ENCODE measurements at regions not wholly inside any gene's neighbourhood (a gene's known extent, or its start where the extent isn't known, plus 50 kb on each side); places are given as distances from the start of the nearest gene placed in this dataset.

DNA sequence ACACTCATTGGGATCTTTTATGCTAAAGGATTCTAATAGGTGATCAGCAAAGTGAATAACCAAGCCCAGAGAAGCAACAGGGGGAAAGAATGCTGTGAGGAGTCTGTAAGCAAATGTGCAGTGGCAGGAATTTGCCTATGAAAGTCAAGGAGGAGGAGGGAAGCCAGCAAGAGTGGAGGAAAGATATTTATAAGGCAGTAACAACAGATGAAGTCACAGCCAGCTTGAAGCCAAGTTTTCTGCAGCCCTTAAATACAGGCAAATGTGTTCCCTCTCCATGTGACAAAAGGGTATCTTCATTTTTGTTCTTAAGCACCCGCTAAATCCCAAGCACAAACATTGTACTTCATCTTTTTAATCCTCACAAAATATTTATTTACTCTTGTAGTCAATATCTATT is 275.0 kb upstream of the CLNK start:
- DNase-seq: no peak
- no peak overlapping the region for H3K4me3 ChIP-seq
- intact Hi-C loops (cut with micrococcal nuclease; ENCODE audit: unreplicated experiment): no loop called here
- no peaks in the 10 kb centered on the region for H3K9me3 ChIP-seq (ENCODE audit: insufficient read depth, low read depth)
- no peaks in the 10 kb centered on the region for H3F3A ChIP-seq (ENCODE audit: insufficient read depth, low read depth)
- no peak overlapping the region for H3K4me2 ChIP-seq
- TF ChIP-seq EZH2 (IDR thresholded peaks at IDR 0.05; ENCODE audit: low read depth) (no peak), CTCF (conservative IDR thresholded peaks at IDR 0.05) (no peak)
- H3K79me2 ChIP-seq (ENCODE audit: low read depth): no peaks in the 10 kb centered on the region
- no peaks in the 10 kb centered on the region for H3K4me1 ChIP-seq (replicated peaks; ENCODE audit: insufficient read depth)
- ChIA-PET CTCF (no interaction called here), POLR2A (ENCODE audit: unreplicated experiment) (no interaction called here)
- no TSS peak for BruUV-seq (replicated peaks)
- H3K27me3 ChIP-seq (ENCODE audit: insufficient read depth, low read depth): no peaks in the 10 kb centered on the region
- H3K36me3 ChIP-seq (ENCODE audit: low read depth): no peaks in the 10 kb centered on the region
- no peak overlapping the region for H3K27ac ChIP-seq
- H2AFZ ChIP-seq: no peak overlapping the region
- H3K9me2 ChIP-seq (ENCODE audit: insufficient read depth): no peaks in the 10 kb centered on the region
- no peaks in the 10 kb centered on the region for H4K20me1 ChIP-seq (ENCODE audit: insufficient read depth)

DNA sequence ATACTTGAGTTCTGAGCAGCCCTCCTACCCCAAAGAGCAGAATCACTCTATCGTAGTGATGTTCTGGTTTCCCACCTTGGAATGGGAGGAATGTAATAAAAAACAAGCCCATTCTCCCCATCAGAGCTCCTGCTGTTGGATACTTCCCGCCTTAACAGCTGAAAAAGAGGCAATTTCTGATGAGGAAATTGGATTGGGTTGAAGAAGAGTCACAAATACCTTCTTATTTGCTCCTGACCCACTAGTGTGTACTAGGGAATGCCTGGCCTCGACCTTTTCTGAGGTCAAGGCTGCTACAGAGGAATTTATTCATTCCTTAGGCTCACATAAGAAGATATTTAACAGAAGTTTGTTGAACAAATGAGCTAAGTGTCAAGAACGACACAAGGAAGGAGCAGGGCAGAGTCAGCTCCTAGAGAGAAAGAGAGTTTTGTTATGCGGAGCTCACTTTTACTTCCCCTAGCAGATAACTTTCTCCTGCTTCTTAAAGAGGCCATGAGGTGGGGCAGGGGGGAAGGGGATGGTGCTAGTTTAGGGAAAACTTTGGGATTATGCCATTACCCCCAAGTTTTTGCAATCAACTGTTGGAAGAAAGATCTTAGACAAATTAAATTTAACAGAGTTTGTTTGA is 273.8 kb upstream of the CLNK start:
- intact Hi-C loops (cut with micrococcal nuclease; ENCODE audit: unreplicated experiment): no loop called here
- TF ChIP-seq EZH2 (IDR thresholded peaks at IDR 0.05; ENCODE audit: low read depth) (no peak), CTCF (conservative IDR thresholded peaks at IDR 0.05) (no peak)
- DNase-seq: no peak
- no peaks in the 10 kb centered on the region for H3K36me3 ChIP-seq (ENCODE audit: low read depth)
- H3K9me3 ChIP-seq (ENCODE audit: insufficient read depth, low read depth): no peaks in the 10 kb centered on the region
- no peaks in the 10 kb centered on the region for H3K27me3 ChIP-seq (ENCODE audit: insufficient read depth, low read depth)
- no peaks in the 10 kb centered on the region for H3F3A ChIP-seq (ENCODE audit: insufficient read depth, low read depth)
- no peak overlapping the region for H3K4me2 ChIP-seq
- ChIA-PET CTCF (no interaction called here), POLR2A (ENCODE audit: unreplicated experiment) (no interaction called here)
- H3K27ac ChIP-seq: no peak overlapping the region
- H3K4me3 ChIP-seq: no peak overlapping the region
- no peaks in the 10 kb centered on the region for H4K20me1 ChIP-seq (ENCODE audit: insufficient read depth)
- H3K4me1 ChIP-seq (replicated peaks; ENCODE audit: insufficient read depth): no peaks in the 10 kb centered on the region
- no peaks in the 10 kb centered on the region for H3K9me2 ChIP-seq (ENCODE audit: insufficient read depth)
- H3K79me2 ChIP-seq (ENCODE audit: low read depth): no peaks in the 10 kb centered on the region
- BruUV-seq (replicated peaks): no TSS peak
- no peak overlapping the region for H2AFZ ChIP-seq

DNA sequence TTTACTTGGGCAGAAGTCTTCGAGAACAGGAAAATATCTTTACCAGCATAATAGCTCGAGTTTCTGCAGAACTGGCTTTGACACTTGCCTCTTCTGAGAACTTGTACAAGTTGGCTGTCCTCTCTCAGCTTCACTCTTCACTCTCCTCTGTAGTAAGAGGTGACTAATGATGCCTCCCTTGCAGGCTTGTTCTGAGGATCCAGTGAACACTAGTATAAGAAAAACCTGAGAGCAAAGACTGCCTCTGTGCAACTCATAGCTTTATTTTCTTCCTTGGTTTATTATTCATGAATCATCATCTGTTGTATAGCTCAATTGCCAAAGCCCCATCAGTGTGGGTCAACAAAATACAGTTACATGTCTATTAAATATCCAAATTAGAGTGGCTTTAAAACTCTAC is 266.7 kb upstream of the CLNK start:
- H3K9me3 ChIP-seq (ENCODE audit: insufficient read depth, low read depth): no peaks in the 10 kb centered on the region
- no peak overlapping the region for H3K4me2 ChIP-seq
- no peaks in the 10 kb centered on the region for H3K4me1 ChIP-seq (replicated peaks; ENCODE audit: insufficient read depth)
- no peak overlapping the region for H3K27ac ChIP-seq
- intact Hi-C loops (cut with micrococcal nuclease; ENCODE audit: unreplicated experiment): no loop called here
- ChIA-PET POLR2A (ENCODE audit: unreplicated experiment) (no interaction called here), CTCF (no interaction called here)
- H3K79me2 ChIP-seq (ENCODE audit: low read depth): no peaks in the 10 kb centered on the region
- no peaks in the 10 kb centered on the region for H4K20me1 ChIP-seq (ENCODE audit: insufficient read depth)
- H3K27me3 ChIP-seq (ENCODE audit: insufficient read depth, low read depth): no peaks in the 10 kb centered on the region
- TF ChIP-seq EZH2 (IDR thresholded peaks at IDR 0.05; ENCODE audit: low read depth): no peak
- TF ChIP-seq CTCF (conservative IDR thresholded peaks at IDR 0.05): no peak
- BruUV-seq (replicated peaks): no TSS peak
- no peak for DNase-seq
- no peaks in the 10 kb centered on the region for H3F3A ChIP-seq (ENCODE audit: insufficient read depth, low read depth)
- no peak overlapping the region for H3K4me3 ChIP-seq
- H3K36me3 ChIP-seq (ENCODE audit: low read depth): no peaks in the 10 kb centered on the region
- H3K9me2 ChIP-seq (ENCODE audit: insufficient read depth): no peaks in the 10 kb centered on the region
- no peak overlapping the region for H2AFZ ChIP-seq
